ENCODE measurements at regions not wholly inside any gene's neighbourhood (a gene's known extent, or its start where the extent isn't known, plus 50 kb on each side); places are given as distances from the start of the nearest gene placed in this dataset.

DNA sequence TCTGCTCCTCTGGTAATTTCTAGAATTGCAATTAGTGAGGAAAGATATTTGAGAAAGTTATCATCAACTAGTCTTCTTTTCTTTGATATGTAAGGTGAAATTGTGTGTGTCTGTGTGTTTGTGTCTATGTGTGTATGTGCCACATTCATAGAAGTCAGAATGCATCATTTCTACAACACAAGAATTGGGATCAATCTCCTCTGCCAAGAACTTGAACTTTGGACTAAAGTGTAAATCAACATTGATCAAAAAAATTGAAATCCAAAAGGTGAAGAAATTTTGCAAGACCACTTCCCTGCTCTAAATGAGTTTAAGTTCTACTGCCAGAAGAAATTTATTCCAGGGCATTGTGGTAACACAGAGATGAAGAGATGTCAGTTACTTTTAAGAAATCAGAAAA, 1072.8 kb downstream of the GRM8 start:
- no peak for ATAC-seq
- TF ChIP-seq PPARA (CRISPR knock-in tag; IDR thresholded peaks at IDR 0.05; ENCODE audit: borderline replicate concordance) (no peak), ESRRG (CRISPR knock-in tag; IDR thresholded peaks at IDR 0.05) (no peak), RARB (CRISPR knock-in tag; IDR thresholded peaks at IDR 0.05) (no peak), ZNF565 (CRISPR knock-in tag; conservative IDR thresholded peaks at IDR 0.05; ENCODE audit: low read depth) (no peak), ZNF70 (CRISPR knock-in tag; IDR thresholded peaks at IDR 0.05) (no peak), ISL1 (CRISPR knock-in tag; IDR thresholded peaks at IDR 0.05) (no peak), ZNF8 (CRISPR knock-in tag; IDR thresholded peaks at IDR 0.05) (no peak), CSDC2 (CRISPR knock-in tag; IDR thresholded peaks at IDR 0.05) (no peak), GLIS3 (CRISPR knock-in tag; IDR thresholded peaks at IDR 0.05) (no peak), TCF4 (CRISPR knock-in tag; IDR thresholded peaks at IDR 0.05; ENCODE audit: borderline replicate concordance) (no peak), TOX (CRISPR knock-in tag; IDR thresholded peaks at IDR 0.05; ENCODE audit: borderline replicate concordance) (no peak), ZFP3 (CRISPR knock-in tag; IDR thresholded peaks at IDR 0.05) (no peak), SNAI2 (CRISPR knock-in tag; IDR thresholded peaks at IDR 0.05) (no peak), ZC3H10 (CRISPR knock-in tag; IDR thresholded peaks at IDR 0.05) (no peak)
- TF ChIP-seq, protein P1, sequence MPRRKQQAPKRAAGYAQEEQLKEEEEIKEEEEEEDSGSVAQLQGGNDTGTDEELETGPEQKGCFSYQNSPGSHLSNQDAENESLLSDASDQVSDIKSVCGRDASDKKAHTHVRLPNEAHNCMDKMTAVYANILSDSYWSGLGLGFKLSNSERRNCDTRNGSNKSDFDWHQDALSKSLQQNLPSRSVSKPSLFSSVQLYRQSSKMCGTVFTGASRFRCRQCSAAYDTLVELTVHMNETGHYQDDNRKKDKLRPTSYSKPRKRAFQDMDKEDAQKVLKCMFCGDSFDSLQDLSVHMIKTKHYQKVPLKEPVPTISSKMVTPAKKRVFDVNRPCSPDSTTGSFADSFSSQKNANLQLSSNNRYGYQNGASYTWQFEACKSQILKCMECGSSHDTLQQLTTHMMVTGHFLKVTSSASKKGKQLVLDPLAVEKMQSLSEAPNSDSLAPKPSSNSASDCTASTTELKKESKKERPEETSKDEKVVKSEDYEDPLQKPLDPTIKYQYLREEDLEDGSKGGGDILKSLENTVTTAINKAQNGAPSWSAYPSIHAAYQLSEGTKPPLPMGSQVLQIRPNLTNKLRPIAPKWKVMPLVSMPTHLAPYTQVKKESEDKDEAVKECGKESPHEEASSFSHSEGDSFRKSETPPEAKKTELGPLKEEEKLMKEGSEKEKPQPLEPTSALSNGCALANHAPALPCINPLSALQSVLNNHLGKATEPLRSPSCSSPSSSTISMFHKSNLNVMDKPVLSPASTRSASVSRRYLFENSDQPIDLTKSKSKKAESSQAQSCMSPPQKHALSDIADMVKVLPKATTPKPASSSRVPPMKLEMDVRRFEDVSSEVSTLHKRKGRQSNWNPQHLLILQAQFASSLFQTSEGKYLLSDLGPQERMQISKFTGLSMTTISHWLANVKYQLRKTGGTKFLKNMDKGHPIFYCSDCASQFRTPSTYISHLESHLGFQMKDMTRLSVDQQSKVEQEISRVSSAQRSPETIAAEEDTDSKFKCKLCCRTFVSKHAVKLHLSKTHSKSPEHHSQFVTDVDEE (CRISPR knock-in tag; IDR thresholded peaks at IDR 0.05) = no peak
- TF ChIP-seq, protein P2, sequence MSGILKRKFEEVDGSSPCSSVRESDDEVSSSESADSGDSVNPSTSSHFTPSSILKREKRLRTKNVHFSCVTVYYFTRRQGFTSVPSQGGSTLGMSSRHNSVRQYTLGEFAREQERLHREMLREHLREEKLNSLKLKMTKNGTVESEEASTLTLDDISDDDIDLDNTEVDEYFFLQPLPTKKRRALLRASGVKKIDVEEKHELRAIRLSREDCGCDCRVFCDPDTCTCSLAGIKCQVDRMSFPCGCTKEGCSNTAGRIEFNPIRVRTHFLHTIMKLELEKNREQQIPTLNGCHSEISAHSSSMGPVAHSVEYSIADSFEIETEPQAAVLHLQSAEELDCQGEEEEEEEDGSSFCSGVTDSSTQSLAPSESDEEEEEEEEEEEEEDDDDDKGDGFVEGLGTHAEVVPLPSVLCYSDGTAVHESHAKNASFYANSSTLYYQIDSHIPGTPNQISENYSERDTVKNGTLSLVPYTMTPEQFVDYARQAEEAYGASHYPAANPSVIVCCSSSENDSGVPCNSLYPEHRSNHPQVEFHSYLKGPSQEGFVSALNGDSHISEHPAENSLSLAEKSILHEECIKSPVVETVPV (CRISPR knock-in tag; IDR thresholded peaks at IDR 0.05) = no peak
- TF ChIP-seq, protein P3, sequence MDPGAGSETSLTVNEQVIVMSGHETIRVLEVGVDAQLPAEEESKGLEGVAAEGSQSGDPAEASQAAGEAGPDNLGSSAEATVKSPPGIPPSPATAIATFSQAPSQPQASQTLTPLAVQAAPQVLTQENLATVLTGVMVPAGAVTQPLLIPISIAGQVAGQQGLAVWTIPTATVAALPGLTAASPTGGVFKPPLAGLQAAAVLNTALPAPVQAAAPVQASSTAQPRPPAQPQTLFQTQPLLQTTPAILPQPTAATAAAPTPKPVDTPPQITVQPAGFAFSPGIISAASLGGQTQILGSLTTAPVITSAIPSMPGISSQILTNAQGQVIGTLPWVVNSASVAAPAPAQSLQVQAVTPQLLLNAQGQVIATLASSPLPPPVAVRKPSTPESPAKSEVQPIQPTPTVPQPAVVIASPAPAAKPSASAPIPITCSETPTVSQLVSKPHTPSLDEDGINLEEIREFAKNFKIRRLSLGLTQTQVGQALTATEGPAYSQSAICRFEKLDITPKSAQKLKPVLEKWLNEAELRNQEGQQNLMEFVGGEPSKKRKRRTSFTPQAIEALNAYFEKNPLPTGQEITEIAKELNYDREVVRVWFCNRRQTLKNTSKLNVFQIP (CRISPR knock-in tag; IDR thresholded peaks at IDR 0.05; ENCODE audit: borderline replicate concordance, low read depth) = no peak

DNA sequence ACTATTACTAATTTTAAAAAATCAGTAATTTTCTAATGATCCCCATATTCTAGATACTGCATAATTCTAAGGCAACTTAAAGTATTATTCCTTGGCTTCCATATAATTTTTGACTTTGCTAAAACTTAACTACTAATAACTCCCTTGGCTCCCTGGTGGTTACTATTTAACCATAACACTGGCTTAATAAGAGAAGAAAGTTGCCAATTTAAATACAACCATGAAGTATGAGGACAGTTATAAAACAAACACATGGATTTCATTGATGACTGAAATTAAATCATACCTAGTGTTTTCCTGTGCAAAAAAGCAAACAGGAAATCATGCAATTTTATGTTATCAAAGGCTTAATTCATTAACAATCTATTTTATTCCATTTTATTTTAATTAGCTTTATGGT, 1073.9 kb downstream of the GRM8 start:
- ATAC-seq = no peak

DNA sequence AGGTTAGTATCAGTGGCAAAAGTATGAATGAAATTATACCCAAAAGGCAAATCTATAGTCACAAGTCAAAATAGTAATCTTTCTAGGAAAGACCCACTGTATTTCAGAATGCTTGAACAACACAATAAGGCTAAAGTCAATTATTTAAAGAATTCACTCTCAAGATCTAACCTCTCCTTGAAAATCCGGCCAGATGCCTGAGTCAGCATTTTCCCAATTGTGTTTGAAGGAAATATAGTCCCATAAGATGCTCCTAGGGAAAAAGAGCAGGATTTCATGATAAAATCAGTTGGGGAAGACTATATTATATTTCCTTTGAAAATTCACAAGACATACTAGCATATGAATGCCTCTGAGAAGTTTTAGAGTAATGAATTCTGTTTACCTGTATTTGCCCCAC, 1075.0 kb downstream of the GRM8 start:
- ATAC-seq = no peak

More for the DNA sequence above, 1073.9 kb downstream of the GRM8 start:
- no peak for TF ChIP-seq CSDC2 (CRISPR knock-in tag; IDR thresholded peaks at IDR 0.05)
- no peak for TF ChIP-seq OSR1 (CRISPR knock-in tag; IDR thresholded peaks at IDR 0.05)
- TF ChIP-seq PPARA (CRISPR knock-in tag; IDR thresholded peaks at IDR 0.05; ENCODE audit: borderline replicate concordance) = no peak
- no peak for TF ChIP-seq ZNF565 (CRISPR knock-in tag; conservative IDR thresholded peaks at IDR 0.05; ENCODE audit: low read depth)
- no peak for TF ChIP-seq BACH2 (CRISPR knock-in tag; IDR thresholded peaks at IDR 0.05; ENCODE audit: borderline replicate concordance)

DNA sequence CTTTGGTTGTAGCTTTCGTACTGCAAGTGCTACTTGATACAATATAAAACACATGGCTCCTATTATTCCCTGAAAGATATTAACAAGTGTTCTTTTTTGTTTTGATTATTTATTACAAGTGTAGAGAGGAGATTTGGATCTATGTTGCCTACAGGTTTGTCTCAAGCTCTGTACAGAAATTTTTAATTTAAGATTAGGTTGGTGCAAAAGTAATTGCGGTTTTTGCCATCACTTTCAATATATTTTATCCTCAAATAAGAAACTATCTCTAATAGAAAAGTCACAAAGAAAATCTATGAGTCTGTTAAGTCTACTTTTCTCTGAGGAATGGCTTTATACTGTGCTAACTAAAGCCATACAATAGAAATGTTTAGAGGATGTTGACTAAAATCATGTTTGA, 1086.1 kb downstream of the GRM8 start:
- TF ChIP-seq ZNF8 (CRISPR knock-in tag; IDR thresholded peaks at IDR 0.05) (no peak), SNAI2 (CRISPR knock-in tag; IDR thresholded peaks at IDR 0.05) (no peak), ZNF70 (CRISPR knock-in tag; IDR thresholded peaks at IDR 0.05) (no peak), ESRRG (CRISPR knock-in tag; IDR thresholded peaks at IDR 0.05) (no peak), BACH2 (CRISPR knock-in tag; IDR thresholded peaks at IDR 0.05; ENCODE audit: borderline replicate concordance) (no peak), TCF4 (CRISPR knock-in tag; IDR thresholded peaks at IDR 0.05; ENCODE audit: borderline replicate concordance) (no peak), ZC3H10 (CRISPR knock-in tag; IDR thresholded peaks at IDR 0.05) (no peak), ZFP30 (CRISPR knock-in tag; IDR thresholded peaks at IDR 0.05) (no peak), RARB (CRISPR knock-in tag; IDR thresholded peaks at IDR 0.05) (no peak), OSR1 (CRISPR knock-in tag; IDR thresholded peaks at IDR 0.05) (no peak), ARNTL (CRISPR knock-in tag; IDR thresholded peaks at IDR 0.05; ENCODE audit: borderline replicate concordance, low read depth) (no peak), ZNF565 (CRISPR knock-in tag; conservative IDR thresholded peaks at IDR 0.05; ENCODE audit: low read depth) (no peak), TOX (CRISPR knock-in tag; IDR thresholded peaks at IDR 0.05; ENCODE audit: borderline replicate concordance) (no peak), ZFP3 (CRISPR knock-in tag; IDR thresholded peaks at IDR 0.05) (no peak)
- TF ChIP-seq, protein P4, sequence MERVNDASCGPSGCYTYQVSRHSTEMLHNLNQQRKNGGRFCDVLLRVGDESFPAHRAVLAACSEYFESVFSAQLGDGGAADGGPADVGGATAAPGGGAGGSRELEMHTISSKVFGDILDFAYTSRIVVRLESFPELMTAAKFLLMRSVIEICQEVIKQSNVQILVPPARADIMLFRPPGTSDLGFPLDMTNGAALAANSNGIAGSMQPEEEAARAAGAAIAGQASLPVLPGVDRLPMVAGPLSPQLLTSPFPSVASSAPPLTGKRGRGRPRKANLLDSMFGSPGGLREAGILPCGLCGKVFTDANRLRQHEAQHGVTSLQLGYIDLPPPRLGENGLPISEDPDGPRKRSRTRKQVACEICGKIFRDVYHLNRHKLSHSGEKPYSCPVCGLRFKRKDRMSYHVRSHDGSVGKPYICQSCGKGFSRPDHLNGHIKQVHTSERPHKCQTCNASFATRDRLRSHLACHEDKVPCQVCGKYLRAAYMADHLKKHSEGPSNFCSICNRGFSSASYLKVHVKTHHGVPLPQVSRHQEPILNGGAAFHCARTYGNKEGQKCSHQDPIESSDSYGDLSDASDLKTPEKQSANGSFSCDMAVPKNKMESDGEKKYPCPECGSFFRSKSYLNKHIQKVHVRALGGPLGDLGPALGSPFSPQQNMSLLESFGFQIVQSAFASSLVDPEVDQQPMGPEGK (CRISPR knock-in tag; IDR thresholded peaks at IDR 0.05; ENCODE audit: borderline replicate concordance) = no peak
- TF ChIP-seq, protein P3 (CRISPR knock-in tag; IDR thresholded peaks at IDR 0.05; ENCODE audit: borderline replicate concordance, low read depth) = no peak
- ATAC-seq = no peak

More for the DNA sequence above, 1075.0 kb downstream of the GRM8 start:
- no peak for TF ChIP-seq SNAI2 (CRISPR knock-in tag; IDR thresholded peaks at IDR 0.05)
- TF ChIP-seq ESRRG (CRISPR knock-in tag; IDR thresholded peaks at IDR 0.05) = no peak
- no peak for TF ChIP-seq ZNF565 (CRISPR knock-in tag; conservative IDR thresholded peaks at IDR 0.05; ENCODE audit: low read depth)
- no peak for TF ChIP-seq TOX (CRISPR knock-in tag; IDR thresholded peaks at IDR 0.05; ENCODE audit: borderline replicate concordance)
- TF ChIP-seq, protein P2 (CRISPR knock-in tag; IDR thresholded peaks at IDR 0.05) = no peak
- TF ChIP-seq TCF4 (CRISPR knock-in tag; IDR thresholded peaks at IDR 0.05; ENCODE audit: borderline replicate concordance) = no peak
- no peak for TF ChIP-seq ZNF8 (CRISPR knock-in tag; IDR thresholded peaks at IDR 0.05)
